ENCODE measurements at regions not wholly inside any gene's neighbourhood (a gene's known extent, or its start where the extent isn't known, plus 50 kb on each side); places are given as distances from the start of the nearest gene placed in this dataset.
"Not testable (repeated sequence)": the region's sequence is repeated elsewhere in the genome, so short reads cannot be mapped to it uniquely, and the experiment has no call there.

- intact Hi-C loops (cut with DNase I; ENCODE audit: low total_unique reads); H3K4me3 ChIP-seq (ENCODE audit: low read depth, poor library complexity, severe bottlenecking): not testable (repeated sequence)
- DNase-seq (ENCODE audit: low spot score in 2 of 2) = peak in 1 of 2 donors; percentile 81
- WGBS, 2 donors = 16 to 19% methylated on average over 10 of the region's 10 CpGs
Observed at GRCh38 chr16:29269192-29269811, 137.2 kb downstream of the NPIPB11 start.

GRCh38 chr16:29268785-29269191 is 137.7 kb downstream of the NPIPB11 start:
- WGBS, 2 donors = 73 to 79% methylated on average over 5 to 6 of the region's 6 CpGs
- H3K4me3 ChIP-seq (ENCODE audit: low read depth, poor library complexity, severe bottlenecking); intact Hi-C loops (cut with DNase I; ENCODE audit: low total_unique reads): not testable (repeated sequence)
- DNase-seq (ENCODE audit: low spot score in 2 of 2) = peak in 1 of 2 donors; percentile 92

GRCh38 chr16:29268348-29268747 is 138.2 kb downstream of the NPIPB11 start:
- DNase-seq (ENCODE audit: low spot score in 2 of 2) = peak in 1 of 2 donors; percentile 84
- intact Hi-C loops (cut with DNase I; ENCODE audit: low total_unique reads) = not testable (repeated sequence)
- WGBS, 2 donors = 80% methylated on average over 14 of the region's 14 CpGs

GRCh38 chr16:29267891-29268290 is 138.6 kb downstream of the NPIPB11 start:
- H3K4me3 ChIP-seq (ENCODE audit: low read depth, poor library complexity, severe bottlenecking); intact Hi-C loops (cut with DNase I; ENCODE audit: low total_unique reads): not testable (repeated sequence)
- peak in 1 of 2 donors; percentile 74 for DNase-seq (ENCODE audit: low spot score in 2 of 2)
- WGBS, 2 donors = 60 to 76% methylated on average over 2 of the region's 6 CpGs

More at GRCh38 chr16:29268348-29268747, 138.2 kb downstream of the NPIPB11 start:
- not testable (repeated sequence) for H3K4me3 ChIP-seq (ENCODE audit: low read depth, poor library complexity, severe bottlenecking)

- intact Hi-C loops (cut with DNase I; ENCODE audit: low total_unique reads) = not testable (repeated sequence)
Observed at GRCh38 chr16:29267055-29267619, 139.4 kb downstream of the NPIPB11 start.

GRCh38 chr16:29266612-29267011 is 139.9 kb downstream of the NPIPB11 start:
- WGBS, 2 donors = 39 to 52% methylated on average over 6 of the region's 7 CpGs
- intact Hi-C loops (cut with DNase I; ENCODE audit: low total_unique reads); H3K4me3 ChIP-seq (ENCODE audit: low read depth, poor library complexity, severe bottlenecking): not testable (repeated sequence)
- peak in 1 of 2 donors; percentile 70 for DNase-seq (ENCODE audit: low spot score in 2 of 2)

More at GRCh38 chr16:29267055-29267619, 139.4 kb downstream of the NPIPB11 start:
- WGBS, 2 donors = 76 to 82% methylated on average over 9 to 15 of the region's 16 CpGs
- peak in 1 of 2 donors; percentile 79 for DNase-seq (ENCODE audit: low spot score in 2 of 2)
- not testable (repeated sequence) for H3K4me3 ChIP-seq (ENCODE audit: low read depth, poor library complexity, severe bottlenecking)

GRCh38 chr16:29265255-29265853 is 141.2 kb downstream of the NPIPB11 start:
- peak in 1 of 3 donors; percentile 80 for TF ChIP-seq CTCF (IDR thresholded peaks at IDR 0.05)
- H3K4me3 ChIP-seq (ENCODE audit: low read depth, poor library complexity, severe bottlenecking); intact Hi-C loops (cut with DNase I; ENCODE audit: low total_unique reads): not testable (repeated sequence)
- WGBS, 2 donors = 29 to 45% methylated on average over 4 to 5 of the region's 9 CpGs
- peak; percentile 91 to 98 for DNase-seq (ENCODE audit: low spot score in 2 of 2)

GRCh38 chr16:29264080-29264837 is 142.3 kb downstream of the NPIPB11 start:
- DNase-seq (ENCODE audit: low spot score in 2 of 2); intact Hi-C loops (cut with DNase I; ENCODE audit: low total_unique reads); H3K4me3 ChIP-seq (ENCODE audit: low read depth, poor library complexity, severe bottlenecking): not testable (repeated sequence)
- WGBS, 2 donors = 64 to 76% methylated on average over 11 of the region's 11 CpGs

GRCh38 chr16:29262725-29263124 is 143.8 kb downstream of the NPIPB11 start:
- DNase-seq (ENCODE audit: low spot score in 2 of 2); intact Hi-C loops (cut with DNase I; ENCODE audit: low total_unique reads): not testable (repeated sequence)
- WGBS, 2 donors = 89 to 90% methylated on average over 7 of the region's 7 CpGs

GRCh38 chr16:29261427-29262248 is 144.9 kb downstream of the NPIPB11 start:
- intact Hi-C loops (cut with DNase I; ENCODE audit: low total_unique reads); H3K4me3 ChIP-seq (ENCODE audit: low read depth, poor library complexity, severe bottlenecking); DNase-seq (ENCODE audit: low spot score in 2 of 2): not testable (repeated sequence)
- WGBS, 2 donors = 53 to 71% methylated on average over 19 to 30 of the region's 37 CpGs

More at GRCh38 chr16:29262725-29263124, 143.8 kb downstream of the NPIPB11 start:
- not testable (repeated sequence) for H3K4me3 ChIP-seq (ENCODE audit: low read depth, poor library complexity, severe bottlenecking)

- intact Hi-C loops (cut with DNase I; ENCODE audit: low total_unique reads); DNase-seq (ENCODE audit: low spot score in 2 of 2); H3K4me3 ChIP-seq (ENCODE audit: low read depth, poor library complexity, severe bottlenecking): not testable (repeated sequence)
- 82 to 83% methylated on average over 19 to 25 of the region's 25 CpGs for WGBS, 2 donors
Observed at GRCh38 chr16:29260683-29261426, 145.7 kb downstream of the NPIPB11 start.
